Stimulated activated CD8-positive, alpha-beta memory T cell treated with anti-CD3 and anti-CD28 coated beads, Interleukin-15, amount 100 ng/mL, for 4 hours (primary cell): ENCODE measurements at regions not wholly inside any gene's neighbourhood (a gene's known extent, or its start where the extent isn't known, plus 50 kb on each side); places are given as distances from the start of the nearest gene placed in this dataset.
"Not testable (repeated sequence)": the region's sequence is repeated elsewhere in the genome, so short reads cannot be mapped to it uniquely, and the experiment has no call there.

Source experiments
- DNase-seq, 2 donors: peaks; one replicate each; pipeline ENCODE4 v3.0.0-alpha.2; 2020; ENCODE audit warnings: low read depth in 2 of 2

GRCh38 chr22:49697047-49697446, 130.6 kb downstream of the BRD1 start:
- DNase-seq = no peak

GRCh38 chr22:49694462-49695260, 133.0 kb downstream of the BRD1 start:
- DNase-seq = no peak

- DNase-seq = no peak
These were observed 133.8 kb downstream of the BRD1 start for GRCh38 chr22:49693848-49694247.

GRCh38 chr22:49693416-49693815, 134.3 kb downstream of the BRD1 start:
- no peak for DNase-seq

GRCh38 chr22:49692499-49693225, 135.0 kb downstream of the BRD1 start:
- no peak for DNase-seq

- DNase-seq = no peak
These were observed 136.4 kb downstream of the BRD1 start for GRCh38 chr22:49691256-49691655.

- DNase-seq = no peak
These were observed 137.2 kb downstream of the BRD1 start for GRCh38 chr22:49690454-49690853.

- no peak for DNase-seq
These were observed 137.8 kb downstream of the BRD1 start for GRCh38 chr22:49689858-49690257.

- DNase-seq = no peak
These were observed 138.4 kb downstream of the BRD1 start for GRCh38 chr22:49689255-49689770.

- no peak for DNase-seq
These were observed 139.0 kb downstream of the BRD1 start for GRCh38 chr22:49688516-49689254.

GRCh38 chr22:49687786-49688515, 139.7 kb downstream of the BRD1 start:
- no peak for DNase-seq

- DNase-seq = no peak
These were observed 140.3 kb downstream of the BRD1 start for GRCh38 chr22:49687333-49687732.

- DNase-seq = no peak
These were observed 141.0 kb downstream of the BRD1 start for GRCh38 chr22:49686495-49687219.

GRCh38 chr22:49685686-49686085, 142.0 kb downstream of the BRD1 start:
- DNase-seq = no peak

GRCh38 chr22:49685116-49685515, 142.6 kb downstream of the BRD1 start:
- no peak for DNase-seq

- DNase-seq = no peak
These were observed 144.6 kb downstream of the BRD1 start for GRCh38 chr22:49683032-49683431.

- DNase-seq = not testable (repeated sequence)
These were observed 146.9 kb downstream of the BRD1 start for GRCh38 chr22:49680819-49681218.

- DNase-seq = no peak
These were observed 148.9 kb downstream of the BRD1 start for GRCh38 chr22:49678842-49679170.

- DNase-seq = no peak
These were observed 149.4 kb downstream of the BRD1 start for GRCh38 chr22:49678137-49678841.

- no peak for DNase-seq
These were observed 150.2 kb downstream of the BRD1 start for GRCh38 chr22:49677495-49677889.
